Liver (tissue), 8 donors: ENCODE measurements at regions not wholly inside any gene's neighbourhood (a gene's known extent, or its start where the extent isn't known, plus 50 kb on each side); places are given as distances from the start of the nearest gene placed in this dataset.

Experiments used
- DNase-seq: peaks from one replicate; pipeline ENCODE4 v3.0.0-alpha.2; 2017; ENCODE audit warnings: low spot score
- H3K27ac ChIP-seq, 2 donors: one replicate each; pipeline ENCODE4 v1.7.0; 2013; ENCODE audit warnings: inconsistent platforms in 2 of 2, low read length in 2 of 2, control low read depth in 1 of 2, low read depth in 1 of 2, mild to moderate bottlenecking in 1 of 2
- H3K27me3 ChIP-seq, 4 donors: one replicate each; pipeline versions ENCODE4 v1.6.1 to v1.7.0; 2013; ENCODE audit warnings: low read length in 3 of 4, inconsistent platforms in 1 of 4, mild to moderate bottlenecking in 1 of 4, moderate library complexity in 1 of 4; ENCODE audit not compliant: control insufficient read depth in 4 of 4, insufficient read depth in 4 of 4
- H3K36me3 ChIP-seq, 4 donors: one replicate each; pipeline versions ENCODE4 v1.6.1 to v1.7.0; 2013; ENCODE audit warnings: low read length in 3 of 4, mild to moderate bottlenecking in 3 of 4, low read depth in 1 of 4, moderate library complexity in 1 of 4; ENCODE audit not compliant: control insufficient read depth in 4 of 4, insufficient read depth in 3 of 4
- H3K4me1 ChIP-seq, 4 donors: one replicate each; pipeline versions ENCODE4 v1.6.1 to v1.7.0; 2013; ENCODE audit warnings: low read length in 3 of 4, mild to moderate bottlenecking in 3 of 4, moderate library complexity in 1 of 4; ENCODE audit not compliant: control insufficient read depth in 4 of 4, insufficient read depth in 4 of 4
- H3K4me3 ChIP-seq, 3 donors: one replicate each; pipeline versions ENCODE4 v1.6.1 to v1.7.0; 2013; ENCODE audit warnings: low read length in 3 of 3, control low read depth in 1 of 3, low read depth in 1 of 3, mild to moderate bottlenecking in 1 of 3
- H3K9ac ChIP-seq, 2 donors: one replicate each; pipeline ENCODE4 v1.7.0; 2013; ENCODE audit warnings: low read length in 2 of 2, mild to moderate bottlenecking in 2 of 2, moderate library complexity in 2 of 2, control low read depth in 1 of 2, low read depth in 1 of 2
- H3K9me3 ChIP-seq, 4 donors: one replicate each; pipeline versions ENCODE4 v1.6.1 to v1.7.0; 2013; ENCODE audit warnings: low read length in 3 of 4; ENCODE audit not compliant: control insufficient read depth in 4 of 4
- EGR1 ChIP-seq, 2 donors: IDR thresholded peaks; 2 replicates each; pipeline ENCODE4 v1.6.1; 2016 to 2018; ENCODE audit warnings: antibody characterized with exemption in 2 of 2, low read depth in 2 of 2
- FOXA1 ChIP-seq: IDR thresholded peaks from 2 replicates; pipeline ENCODE4 v1.6.1; 2016; ENCODE audit warnings: antibody characterized with exemption
- FOXA2 ChIP-seq: IDR thresholded peaks from 2 replicates; pipeline ENCODE4 v1.6.1; 2016; ENCODE audit warnings: antibody characterized with exemption
- GABPA ChIP-seq, 2 donors: IDR thresholded peaks in 1 of 2; conservative IDR thresholded peaks in 1 of 2; 2 replicates each; pipeline ENCODE4 v1.6.1; 2016; ENCODE audit warnings: antibody characterized with exemption in 2 of 2, mild to moderate bottlenecking in 1 of 2, moderate library complexity in 1 of 2
- HNF4A ChIP-seq, 2 donors: conservative IDR thresholded peaks; 2 replicates each; pipeline ENCODE4 v1.6.1; 2016; ENCODE audit warnings: antibody characterized with exemption in 2 of 2, mild to moderate bottlenecking in 2 of 2
- HNF4G ChIP-seq: IDR thresholded peaks from 2 replicates; pipeline ENCODE4 v1.6.1; 2016; ENCODE audit warnings: antibody characterized with exemption
- JUND ChIP-seq, 2 donors: IDR thresholded peaks; 2 replicates each; pipeline ENCODE4 v1.6.1; 2016; ENCODE audit warnings: antibody characterized with exemption in 2 of 2
- MAX ChIP-seq: IDR thresholded peaks from 2 replicates; pipeline ENCODE4 v1.6.1; 2016; ENCODE audit warnings: antibody characterized with exemption
- NR2F2 ChIP-seq: IDR thresholded peaks from 2 replicates; pipeline ENCODE4 v1.6.1; 2016; ENCODE audit warnings: antibody characterized with exemption
- RAD21 ChIP-seq, 2 donors: IDR thresholded peaks; 2 replicates each; pipeline ENCODE4 v1.6.1; 2016; ENCODE audit warnings: antibody characterized with exemption in 2 of 2, mild to moderate bottlenecking in 2 of 2
- REST ChIP-seq: IDR thresholded peaks from 2 replicates; pipeline ENCODE4 v1.6.1; 2016; ENCODE audit warnings: antibody characterized with exemption, mild to moderate bottlenecking
- SP1 ChIP-seq: IDR thresholded peaks from 2 replicates; pipeline ENCODE4 v1.6.1; 2018; ENCODE audit warnings: antibody characterized with exemption, mild to moderate bottlenecking
- ZBTB33 ChIP-seq: IDR thresholded peaks from 2 replicates; pipeline ENCODE4 v1.6.1; 2016; ENCODE audit warnings: antibody characterized with exemption
- WGBS: extraction: QIAGEN DNeasy Blood & Tissue Kit; methylation state at CpG from one replicate; pipeline ENCODE4 v1.1.7; 2013; 5-methylcytosine and 5-hydroxymethylcytosine counted together
- TF ChIP-seq, protein P1 (sequence below): fragments of 150-350 bp; IDR thresholded peaks from 2 replicates; pipeline ENCODE4 v1.5.1; 2017; ENCODE audit warnings: improper control_type of control experiment, low read depth, low read length; ENCODE audit not compliant: missing input control
- donor health status: healthy.
- donor health status: healthy.
- donor health status: healthy.
- donor health status: healthy.
- donor health status: healthy.

GRCh38 chr17:63094631-63095030, 128.6 kb downstream of the TANC2 start:
- no peaks in the 10 kb centered on the region for H3K36me3 ChIP-seq
- H3K4me3 ChIP-seq = no peak overlapping the region
- no peaks in the 10 kb centered on the region for H3K27me3 ChIP-seq
- no peak overlapping the region for H3K27ac ChIP-seq
- no peak for DNase-seq
- peaks cover 0 to 2% (median under 1%) of the 10 kb centered on the region in 4 donors for H3K9me3 ChIP-seq
- H3K9ac ChIP-seq = no peak overlapping the region
- WGBS = 93% methylated on average over 3 of the region's 3 CpGs
- no peaks in the 10 kb centered on the region for H3K4me1 ChIP-seq
- TF ChIP-seq, protein P1, sequence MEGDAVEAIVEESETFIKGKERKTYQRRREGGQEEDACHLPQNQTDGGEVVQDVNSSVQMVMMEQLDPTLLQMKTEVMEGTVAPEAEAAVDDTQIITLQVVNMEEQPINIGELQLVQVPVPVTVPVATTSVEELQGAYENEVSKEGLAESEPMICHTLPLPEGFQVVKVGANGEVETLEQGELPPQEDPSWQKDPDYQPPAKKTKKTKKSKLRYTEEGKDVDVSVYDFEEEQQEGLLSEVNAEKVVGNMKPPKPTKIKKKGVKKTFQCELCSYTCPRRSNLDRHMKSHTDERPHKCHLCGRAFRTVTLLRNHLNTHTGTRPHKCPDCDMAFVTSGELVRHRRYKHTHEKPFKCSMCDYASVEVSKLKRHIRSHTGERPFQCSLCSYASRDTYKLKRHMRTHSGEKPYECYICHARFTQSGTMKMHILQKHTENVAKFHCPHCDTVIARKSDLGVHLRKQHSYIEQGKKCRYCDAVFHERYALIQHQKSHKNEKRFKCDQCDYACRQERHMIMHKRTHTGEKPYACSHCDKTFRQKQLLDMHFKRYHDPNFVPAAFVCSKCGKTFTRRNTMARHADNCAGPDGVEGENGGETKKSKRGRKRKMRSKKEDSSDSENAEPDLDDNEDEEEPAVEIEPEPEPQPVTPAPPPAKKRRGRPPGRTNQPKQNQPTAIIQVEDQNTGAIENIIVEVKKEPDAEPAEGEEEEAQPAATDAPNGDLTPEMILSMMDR = no peak

GRCh38 chr17:63095459-63095858, 129.4 kb downstream of the TANC2 start:
- DNase-seq = no peak
- 96% methylated on average over 1 of the region's 1 CpG for WGBS
- H3K27ac ChIP-seq = no peak overlapping the region
- H3K4me1 ChIP-seq = no peaks in the 10 kb centered on the region
- no peak overlapping the region for H3K4me3 ChIP-seq
- H3K27me3 ChIP-seq = no peaks in the 10 kb centered on the region
- no peak overlapping the region for H3K9ac ChIP-seq
- H3K9me3 ChIP-seq = peaks cover 0 to under 1% (median 0%) of the 10 kb centered on the region in 4 donors
- no peaks in the 10 kb centered on the region for H3K36me3 ChIP-seq
- TF ChIP-seq GABPA (IDR thresholded peaks at IDR 0.05 in 1 of 2, conservative IDR thresholded peaks at IDR 0.05 in 1 of 2) = no peak
- no peak for TF ChIP-seq FOXA1
- TF ChIP-seq HNF4A (conservative IDR thresholded peaks at IDR 0.05) = no peak
- no peak for TF ChIP-seq SP1
- TF ChIP-seq ZBTB33 = no peak
- TF ChIP-seq NR2F2 = no peak
- no peak for TF ChIP-seq EGR1 (IDR thresholded peaks at IDR 0.05; ENCODE audit: low read depth in 2 of 2)
- no peak for TF ChIP-seq REST
- TF ChIP-seq FOXA2 = no peak
- no peak for TF ChIP-seq RAD21 (IDR thresholded peaks at IDR 0.05)
- TF ChIP-seq MAX = no peak
- TF ChIP-seq HNF4G = no peak
- no peak for TF ChIP-seq JUND (IDR thresholded peaks at IDR 0.05)
